Activated CD4-positive, alpha-beta memory T cell treated with anti-CD3 and anti-CD28 coated beads for 36 hours (primary cell): ENCODE measurements at regions not wholly inside any gene's neighbourhood (a gene's known extent, or its start where the extent isn't known, plus 50 kb on each side); places are given as distances from the start of the nearest gene placed in this dataset.
"Not testable (repeated sequence)": the region's sequence is repeated elsewhere in the genome, so short reads cannot be mapped to it uniquely, and the experiment has no call there.

ENCODE experiments used
- CTCF ChIA-PET: fragments of 350-600 bp; sonication (Branson Sonifier 250); formaldehyde crosslinking; loops from one replicate; lab custom pipeline; 2021; ENCODE audit warnings: antibody characterized with exemption, inconsistent platforms; lab: Charles Lee
- POLR2A ChIA-PET: fragments of 350-600 bp; sonication (Branson Sonifier 250); formaldehyde crosslinking; loops from one replicate; lab custom pipeline; 2021; ENCODE audit warnings: antibody characterized with exemption; lab: Charles Lee
- DNase-seq: peaks from one replicate; pipeline ENCODE4 v3.0.0-alpha.2; 2020
- H3K27ac Mint-ChIP-seq: one replicate; pipeline ENCODE4 v1.8.0; 2021; ENCODE audit warnings: mixed read lengths
- H3K27me3 Mint-ChIP-seq: one replicate; pipeline ENCODE4 v1.8.0; 2021; ENCODE audit warnings: mixed read lengths
- H3K36me3 Mint-ChIP-seq: one replicate; pipeline ENCODE4 v1.8.0; 2021; ENCODE audit warnings: mixed read lengths
- H3K4me1 Mint-ChIP-seq: one replicate; pipeline ENCODE4 v1.8.0; 2021; ENCODE audit warnings: low read depth, mixed read lengths
- H3K4me3 Mint-ChIP-seq: one replicate; pipeline ENCODE4 v1.8.0; 2021; ENCODE audit warnings: mild to moderate bottlenecking, mixed read lengths
- H3K9me3 Mint-ChIP-seq: one replicate; pipeline ENCODE4 v1.8.0; 2021; ENCODE audit warnings: mixed read lengths
- intact Hi-C: fragments of 100-400 bp; cut with micrococcal nuclease; formaldehyde crosslinking; loops from one replicate; pipeline ENCODE4 v1.15.1; 2023

DNA sequence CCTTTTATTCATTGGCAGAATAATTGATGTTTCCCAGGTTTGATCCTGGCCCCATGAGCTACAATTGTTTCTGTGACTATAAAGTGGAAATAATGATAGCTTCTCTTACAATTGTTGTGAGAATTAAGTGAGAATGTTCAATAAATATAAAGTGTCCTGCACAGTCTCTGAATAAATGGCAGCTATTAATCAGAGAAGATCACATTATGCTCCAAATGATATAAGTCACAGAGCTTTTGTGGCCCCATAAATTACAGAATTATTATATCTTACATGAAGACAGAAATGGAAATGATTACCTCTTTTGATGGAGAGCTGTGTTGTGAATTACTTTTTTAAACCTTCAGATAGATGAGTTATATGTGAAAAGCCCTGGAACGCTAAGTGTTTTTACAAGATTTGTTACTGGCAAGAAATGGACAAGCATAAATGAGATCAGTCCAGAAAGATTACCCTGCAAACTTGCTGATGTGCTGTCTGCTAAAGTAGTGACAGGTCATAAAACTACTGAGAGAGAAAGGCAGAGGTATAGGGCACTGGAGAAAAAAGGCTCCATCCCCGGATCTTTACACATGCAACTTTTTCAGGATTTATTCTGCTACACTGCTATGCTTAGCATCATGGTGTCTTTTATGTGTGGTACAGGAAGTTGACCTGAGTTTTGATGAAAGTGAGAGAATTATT lies 750.9 kb upstream of the GOT2 start:
- H3K36me3 Mint-ChIP-seq = no peaks in the 10 kb centered on the region
- POLR2A ChIA-PET = no interaction called here
- intact Hi-C loops = no loop called here
- no peak overlapping the region for H3K27ac Mint-ChIP-seq
- peaks cover 25% of the 10 kb centered on the region for H3K9me3 Mint-ChIP-seq
- H3K4me3 Mint-ChIP-seq = no peak overlapping the region
- no peaks in the 10 kb centered on the region for H3K4me1 Mint-ChIP-seq
- no peaks in the 10 kb centered on the region for H3K27me3 Mint-ChIP-seq
- DNase-seq = no peak
- CTCF ChIA-PET = no interaction called here

DNA sequence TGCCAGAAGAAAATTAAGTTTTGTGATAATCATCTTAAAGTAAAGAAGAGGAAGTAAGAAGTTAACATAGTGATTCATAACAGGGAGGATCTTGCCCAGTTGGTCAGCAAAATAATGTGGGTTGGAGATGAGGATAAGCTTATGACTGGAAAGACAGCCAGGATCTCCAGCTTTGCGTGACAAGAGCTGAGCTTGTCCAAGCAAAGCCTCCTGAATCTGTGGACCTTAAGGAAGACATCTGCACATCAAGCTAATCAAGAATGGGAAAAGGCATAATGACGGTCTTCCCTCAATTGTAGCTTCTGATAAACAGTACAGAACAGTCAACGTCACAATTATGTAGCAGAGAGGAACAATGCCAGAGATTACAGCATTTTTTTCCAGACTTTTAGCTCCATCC lies 744.7 kb upstream of the GOT2 start:
- peaks cover 19% of the 10 kb centered on the region for H3K9me3 Mint-ChIP-seq
- no peak for DNase-seq
- H3K4me3 Mint-ChIP-seq = no peak overlapping the region
- no peaks in the 10 kb centered on the region for H3K27me3 Mint-ChIP-seq
- intact Hi-C loops = no loop called here
- ChIA-PET POLR2A (no interaction called here), CTCF (no interaction called here)
- H3K4me1 Mint-ChIP-seq = no peaks in the 10 kb centered on the region
- no peaks in the 10 kb centered on the region for H3K36me3 Mint-ChIP-seq
- no peak overlapping the region for H3K27ac Mint-ChIP-seq

DNA sequence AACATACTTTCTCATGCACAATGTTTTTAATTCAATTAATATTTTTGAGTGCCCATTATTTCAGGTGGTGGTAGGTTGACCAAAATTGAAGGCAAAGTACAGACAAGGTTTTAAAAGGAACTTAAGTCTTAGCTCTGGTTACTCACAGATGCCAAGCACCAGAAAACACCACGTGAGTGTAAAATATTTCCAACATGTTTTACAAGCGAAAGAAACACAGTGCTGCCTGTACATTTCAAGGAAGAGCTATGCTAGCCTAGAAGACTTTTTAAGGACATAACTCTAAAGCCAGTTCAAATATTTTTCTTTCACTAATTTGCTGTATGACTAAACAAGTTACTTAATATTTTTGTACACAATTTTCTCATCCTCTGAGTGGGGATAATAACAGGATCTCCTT lies 736.4 kb upstream of the GOT2 start:
- CTCF ChIA-PET = no interaction called here
- intact Hi-C loops = no loop called here
- POLR2A ChIA-PET = no interaction called here
- no peaks in the 10 kb centered on the region for H3K4me1 Mint-ChIP-seq
- H3K27ac Mint-ChIP-seq = no peak overlapping the region
- peaks cover 25% of the 10 kb centered on the region for H3K9me3 Mint-ChIP-seq
- no peaks in the 10 kb centered on the region for H3K36me3 Mint-ChIP-seq
- H3K27me3 Mint-ChIP-seq = no peaks in the 10 kb centered on the region
- no peak overlapping the region for H3K4me3 Mint-ChIP-seq
- DNase-seq = no peak

DNA sequence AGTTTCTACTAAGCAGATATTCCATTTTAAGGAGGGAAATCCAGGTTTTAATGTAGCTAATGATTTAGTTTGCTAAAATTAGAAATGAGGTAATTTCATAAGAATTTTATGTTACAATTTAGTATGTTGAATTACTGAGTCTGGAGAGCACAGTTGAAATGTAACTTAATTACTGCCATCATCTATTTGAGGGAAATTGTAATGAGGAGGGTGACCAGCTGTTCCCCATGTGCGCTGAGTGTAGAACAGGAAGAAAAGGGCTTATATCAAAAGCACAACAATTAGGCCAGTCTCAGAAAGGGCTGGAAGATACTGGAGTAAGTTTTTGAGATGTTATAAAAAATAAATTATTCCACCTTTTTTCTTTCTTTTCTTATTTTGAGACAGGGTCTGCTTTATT lies 735.1 kb upstream of the GOT2 start:
- H3K27me3 Mint-ChIP-seq = no peaks in the 10 kb centered on the region

DNA sequence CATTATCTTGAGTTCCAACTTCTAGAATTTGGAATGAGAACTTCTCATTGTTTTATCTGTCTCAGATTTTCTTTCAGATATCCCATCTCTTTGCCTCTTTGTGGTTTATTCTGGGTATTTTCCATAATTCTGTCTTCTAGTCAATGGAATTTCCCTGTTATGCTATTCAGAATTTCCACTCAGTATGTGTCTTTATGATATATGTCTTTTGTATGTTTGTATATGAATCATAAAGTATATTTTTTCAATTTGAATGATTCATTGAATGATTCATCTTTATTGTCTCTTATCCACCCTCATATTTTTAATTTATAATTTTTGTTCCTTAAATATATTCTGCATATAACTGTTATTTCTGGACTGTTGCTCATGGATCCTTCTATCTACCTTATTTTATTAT lies 729.7 kb upstream of the GOT2 start:
- no peak for DNase-seq
- intact Hi-C loops = no loop called here
- Mint-ChIP-seq H3K4me1 (no peaks in the 10 kb centered on the region), H3K27me3 (no peaks in the 10 kb centered on the region), H3K4me3 (no peak overlapping the region), H3K9me3 (peaks cover 9% of the 10 kb centered on the region), H3K27ac (no peak overlapping the region), H3K36me3 (no peaks in the 10 kb centered on the region)
- CTCF ChIA-PET = no interaction called here
- POLR2A ChIA-PET = no interaction called here

More for the DNA sequence above, 735.1 kb upstream of the GOT2 start:
- no peaks in the 10 kb centered on the region for H3K4me1 Mint-ChIP-seq
- ChIA-PET CTCF (no interaction called here), POLR2A (no interaction called here)
- H3K36me3 Mint-ChIP-seq = no peaks in the 10 kb centered on the region
- no peak for DNase-seq
- no peak overlapping the region for H3K27ac Mint-ChIP-seq
- no peak overlapping the region for H3K4me3 Mint-ChIP-seq
- intact Hi-C loops = no loop called here
- peaks cover 17% of the 10 kb centered on the region for H3K9me3 Mint-ChIP-seq

GRCh38 chr16:59459806-59460205 lies 725.7 kb upstream of the GOT2 start:
- intact Hi-C loops = no loop called here
- no peaks in the 10 kb centered on the region for H3K27me3 Mint-ChIP-seq
- H3K4me3 Mint-ChIP-seq = no peak overlapping the region
- H3K36me3 Mint-ChIP-seq = no peaks in the 10 kb centered on the region
- no peak for DNase-seq
- ChIA-PET CTCF (no interaction called here), POLR2A (no interaction called here)
- no peaks in the 10 kb centered on the region for H3K4me1 Mint-ChIP-seq
- no peak overlapping the region for H3K27ac Mint-ChIP-seq
- H3K9me3 Mint-ChIP-seq = peaks cover 7% of the 10 kb centered on the region

DNA sequence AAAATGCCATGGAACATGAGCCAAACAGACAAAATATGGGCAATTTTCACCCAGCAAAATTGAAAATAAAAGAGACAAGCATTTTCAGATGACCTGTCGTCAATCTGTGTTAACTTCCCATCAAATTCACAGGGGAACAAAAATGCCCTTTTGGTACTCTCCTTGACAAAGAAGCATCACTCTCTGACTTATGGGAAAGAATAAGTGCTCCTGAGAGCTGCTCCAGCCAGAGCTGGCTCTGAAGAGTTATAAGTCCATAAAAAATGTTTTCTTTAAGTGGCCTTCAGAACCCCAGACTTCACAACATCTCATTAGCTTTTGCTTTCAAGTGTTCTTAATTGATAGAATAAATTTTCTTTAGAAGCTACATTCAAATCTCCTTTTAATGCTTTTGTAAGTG lies 721.4 kb upstream of the GOT2 start:
- Mint-ChIP-seq H3K27ac (no peak overlapping the region), H3K36me3 (no peaks in the 10 kb centered on the region), H3K4me1 (no peaks in the 10 kb centered on the region), H3K4me3 (no peak overlapping the region), H3K9me3 (peaks cover 14% of the 10 kb centered on the region), H3K27me3 (no peaks in the 10 kb centered on the region)
- CTCF ChIA-PET = no interaction called here
- POLR2A ChIA-PET = no interaction called here
- intact Hi-C loops = no loop called here
- no peak for DNase-seq

GRCh38 chr16:59450513-59450912 lies 716.4 kb upstream of the GOT2 start:
- H3K27ac Mint-ChIP-seq, DNase-seq, CTCF ChIA-PET, H3K4me1 Mint-ChIP-seq, H3K27me3 Mint-ChIP-seq, POLR2A ChIA-PET, H3K36me3 Mint-ChIP-seq, intact Hi-C loops, H3K4me3 Mint-ChIP-seq: not testable (repeated sequence)
- peaks cover 11% of the 10 kb centered on the region for H3K9me3 Mint-ChIP-seq

DNA sequence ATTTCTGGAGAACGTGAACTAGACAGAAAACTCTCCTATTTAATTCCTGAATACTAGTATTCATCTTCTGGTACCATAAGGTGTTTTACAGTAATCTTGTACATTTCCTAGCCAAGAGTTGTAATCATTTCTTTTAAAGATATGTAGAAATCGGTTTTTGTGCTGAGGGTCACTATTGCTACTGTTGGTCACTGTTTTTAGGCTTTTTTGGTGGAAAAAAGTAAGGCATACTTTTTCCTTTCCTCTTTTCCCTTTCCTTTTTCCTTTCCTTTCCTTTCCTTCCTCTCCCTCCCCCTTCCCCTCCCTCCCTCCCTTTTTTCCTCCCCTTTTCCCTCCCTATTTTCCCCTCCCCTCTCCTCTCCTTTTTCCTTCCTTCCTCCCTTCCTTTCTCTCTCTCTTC lies 706.4 kb upstream of the GOT2 start:
- Mint-ChIP-seq H3K4me1 (no peaks in the 10 kb centered on the region), H3K27me3 (no peaks in the 10 kb centered on the region), H3K27ac (no peak overlapping the region), H3K9me3 (peaks cover 14% of the 10 kb centered on the region), H3K4me3 (no peak overlapping the region), H3K36me3 (no peaks in the 10 kb centered on the region)
- ChIA-PET POLR2A (no interaction called here), CTCF (no interaction called here)
- DNase-seq = no peak
- intact Hi-C loops = no loop called here

DNA sequence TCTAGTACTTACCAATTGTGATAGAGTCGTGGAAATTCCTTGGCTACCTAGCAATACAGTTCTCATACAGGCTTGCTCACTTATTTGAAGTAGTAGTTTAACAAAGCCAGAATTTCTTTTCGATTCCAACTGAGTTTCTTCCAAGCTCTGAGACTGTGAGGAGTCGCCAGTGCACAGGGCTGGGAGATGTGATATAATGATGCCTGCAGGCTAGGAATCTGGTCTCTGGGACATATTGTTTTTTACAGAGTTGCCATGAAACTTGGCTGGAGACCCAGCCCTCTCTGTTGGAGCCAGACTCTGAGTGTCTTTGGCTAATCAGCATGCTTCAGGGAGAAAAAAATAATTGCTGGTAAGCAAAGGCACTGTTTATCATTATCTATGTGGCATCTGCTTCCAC lies 698.8 kb upstream of the GOT2 start:
- H3K36me3 Mint-ChIP-seq = no peaks in the 10 kb centered on the region
- no peak overlapping the region for H3K27ac Mint-ChIP-seq
- CTCF ChIA-PET = no interaction called here

DNA sequence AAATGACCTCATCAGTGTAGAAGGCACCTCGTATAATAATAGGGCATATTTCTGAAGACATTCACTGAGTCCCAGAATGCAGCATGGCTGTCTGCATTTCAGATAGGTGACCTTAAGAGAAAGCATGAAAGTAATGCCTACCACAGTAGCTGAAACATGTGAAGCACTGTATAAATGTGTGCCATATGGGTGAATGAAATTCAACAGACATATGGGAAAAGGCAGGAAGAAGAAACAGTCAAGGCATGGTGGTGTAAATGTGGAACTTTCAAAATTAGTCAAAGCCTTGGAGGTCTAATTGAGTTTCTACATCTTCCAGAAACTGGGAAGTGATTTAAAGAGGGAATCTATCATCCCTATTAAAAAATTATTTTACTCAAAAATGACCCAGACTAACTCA lies 698.2 kb upstream of the GOT2 start:
- H3K27ac Mint-ChIP-seq = no peak overlapping the region

More for the DNA sequence above, 698.8 kb upstream of the GOT2 start:
- no peak for DNase-seq
- Mint-ChIP-seq H3K4me1 (no peaks in the 10 kb centered on the region), H3K9me3 (peaks cover 11% of the 10 kb centered on the region), H3K4me3 (no peak overlapping the region), H3K27me3 (no peaks in the 10 kb centered on the region)
- intact Hi-C loops = no loop called here
- POLR2A ChIA-PET = no interaction called here

DNA sequence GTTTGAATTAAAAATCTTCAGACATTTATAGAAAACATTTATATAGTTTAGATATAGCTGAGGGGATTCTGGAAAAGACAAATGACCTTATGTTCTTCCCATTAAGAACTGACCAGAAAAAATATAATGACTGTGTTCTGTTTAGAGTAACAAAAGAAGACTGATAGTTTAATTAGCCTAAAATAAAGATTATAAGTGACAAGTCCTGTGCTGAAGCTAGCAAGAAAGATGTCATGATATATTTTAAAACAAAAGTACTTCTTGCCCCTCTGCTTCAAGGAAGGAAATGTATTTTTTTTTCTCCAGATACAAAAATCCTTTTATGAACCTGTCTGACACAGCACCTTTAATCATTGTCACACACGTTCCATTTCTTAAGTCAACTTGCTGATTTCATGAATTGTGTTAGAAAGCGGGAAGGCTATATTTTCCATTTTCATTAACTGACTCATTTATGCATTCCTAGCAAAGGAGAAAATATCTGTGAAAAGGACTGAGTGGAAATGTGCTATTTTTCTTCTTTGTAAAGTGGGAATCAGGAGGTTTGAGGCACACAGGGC lies 690.7 kb upstream of the GOT2 start:
- Mint-ChIP-seq H3K27me3 (no peaks in the 10 kb centered on the region), H3K27ac (no peak overlapping the region), H3K36me3 (no peaks in the 10 kb centered on the region), H3K4me1 (no peaks in the 10 kb centered on the region), H3K9me3 (peaks cover 15% of the 10 kb centered on the region), H3K4me3 (no peak overlapping the region)
- CTCF ChIA-PET = no interaction called here
- POLR2A ChIA-PET = no interaction called here
- intact Hi-C loops = no loop called here
- no peak for DNase-seq

More for the DNA sequence above, 698.2 kb upstream of the GOT2 start:
- H3K9me3 Mint-ChIP-seq = peaks cover 11% of the 10 kb centered on the region
- H3K4me1 Mint-ChIP-seq = no peaks in the 10 kb centered on the region
- H3K27me3 Mint-ChIP-seq = no peaks in the 10 kb centered on the region
- POLR2A ChIA-PET = no interaction called here
- DNase-seq = no peak
- no peaks in the 10 kb centered on the region for H3K36me3 Mint-ChIP-seq
- no peak overlapping the region for H3K4me3 Mint-ChIP-seq
- intact Hi-C loops = no loop called here
- CTCF ChIA-PET = no interaction called here
